Adrenal gland (tissue), 9 donors: ENCODE measurements at regions not wholly inside any gene's neighbourhood (a gene's known extent, or its start where the extent isn't known, plus 50 kb on each side); places are given as distances from the start of the nearest gene placed in this dataset.

Experiments used
- DNase-seq, 7 donors: peaks; one replicate each; pipeline ENCODE4 v3.0.0-alpha.2; 2019 to 2020
- H3K27ac ChIP-seq, 5 donors: fragments of 200-600 bp; sonication (generic) in 4 of 5; 1 replicate in 3 of 5; 2 replicates in 2 of 5; pipeline versions ENCODE4 v1.5.1 to v1.8.0; 2016 to 2020; ENCODE audit warnings: mild to moderate bottlenecking in 1 of 5
- H3K27me3 ChIP-seq: fragments of 200-600 bp; 2 replicates; pipeline ENCODE4 v1.8.0; 2021
- H3K36me3 ChIP-seq, 2 donors: fragments of 200-600 bp; replicated peaks in 1 of 2; 1 replicate in 1 of 2; 2 replicates in 1 of 2; pipeline versions ENCODE4 v1.5.1 to v1.8.0; 2018 to 2022
- H3K4me1 ChIP-seq, 2 donors: fragments of 200-600 bp; replicated peaks in 1 of 2; 1 replicate in 1 of 2; 2 replicates in 1 of 2; pipeline versions ENCODE4 v1.5.1 to v1.8.0; 2018 to 2021
- H3K4me3 ChIP-seq, 4 donors: fragments of 200-600 bp; sonication (generic) in 3 of 4; one replicate each; pipeline ENCODE4 v1.5.1; 2016 to 2018
- H3K9me3 ChIP-seq, 3 donors: fragments of 200-600 bp; sonication (generic) in 1 of 3; replicated peaks in 1 of 3; 1 replicate in 2 of 3; 2 replicates in 1 of 3; pipeline versions ENCODE4 v1.5.1 to v1.8.0; 2016 to 2021
- POLR2A ChIP-seq, 2 donors: fragments of 450-650 bp; IDR thresholded peaks; one replicate each; pipeline ENCODE4 v1.6.1; 2017; ENCODE audit warnings: antibody characterized with exemption in 2 of 2, mild to moderate bottlenecking in 2 of 2, moderate library complexity in 1 of 2
- WGBS, 4 donors: extraction: QIAGEN DNeasy Blood & Tissue Kit in 2 of 4; methylation state at CpG; one replicate each; pipeline versions ENCODE4 v1.1.5 to v1.1.7; 2013 to 2017; 5-methylcytosine and 5-hydroxymethylcytosine counted together
- intact Hi-C, 2 donors: fragments of 100-400 bp; cut with DNase I; formaldehyde crosslinking; loops; one replicate each; pipeline versions ENCODE4 v1.14.1 to v1.15.0; 2022 to 2023
- small RNA-seq, 2 donors: library from RNA; depleted of rRNA; stranded (forward); fragments of <200 nt; gene quantifications; one replicate each; pipeline ENCODE3, GENCODE V24; 2016
- TF ChIP-seq, protein P1 (sequence below), 6 experiments: fragments of 450-650 bp in 4 of 6; fragments of 200-600 bp in 2 of 6; sonication (generic) in 1 of 6; IDR thresholded peaks; 1 replicate in 5 of 6; 2 replicates in 1 of 6; pipeline versions ENCODE4 v1.5.1 to v1.8.0; 2016 to 2021; ENCODE audit warnings: antibody characterized with exemption in 6 of 6, mild to moderate bottlenecking in 2 of 6, moderate library complexity in 1 of 6
- donor health status: healthy with polysubstance abuse.
- donor health status: Bipolar disorder and iron deficiency.
- donor health status: DM: yes; HTN: yes; CAD: no.
- donor health status: DM: no; HTN: no; CAD: no.
- donor health status: DM: no; HTN: no; CAD: no.

DNA sequence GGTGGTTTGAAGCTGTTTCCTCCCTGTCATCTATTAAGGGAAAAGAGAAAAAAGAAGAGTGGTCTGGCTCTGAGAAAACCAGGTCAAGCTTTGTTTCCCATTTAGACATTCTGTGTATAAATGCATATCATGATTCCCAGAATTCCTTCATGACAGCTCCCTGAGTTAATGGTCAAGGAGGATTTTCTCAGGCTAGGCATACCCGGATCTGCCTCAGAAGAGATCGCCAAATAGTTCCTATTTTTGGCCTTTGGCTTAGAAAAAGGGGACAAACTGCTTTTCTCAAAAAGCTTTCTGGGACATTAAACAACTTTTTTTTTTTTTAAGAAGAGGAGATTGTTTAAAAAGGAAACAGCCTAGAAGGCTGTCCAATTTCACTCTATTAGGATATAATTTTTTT lies 53.5 kb upstream of the PIP4K2A start:
- Histone ChIP-seq H3K9me3 (no peaks in the 10 kb centered on the region), H3K4me1 (peaks cover 0 to 30% of the 10 kb centered on the region in 2 donors), H3K27ac (peak overlapping the region in 1 of 5 donors; percentile 25), H3K27me3 (no peaks in the 10 kb centered on the region), H3K4me3 (no peak overlapping the region), H3K36me3 (no peaks in the 10 kb centered on the region)
- intact Hi-C loops: no loop called here
- TF ChIP-seq, protein P1, sequence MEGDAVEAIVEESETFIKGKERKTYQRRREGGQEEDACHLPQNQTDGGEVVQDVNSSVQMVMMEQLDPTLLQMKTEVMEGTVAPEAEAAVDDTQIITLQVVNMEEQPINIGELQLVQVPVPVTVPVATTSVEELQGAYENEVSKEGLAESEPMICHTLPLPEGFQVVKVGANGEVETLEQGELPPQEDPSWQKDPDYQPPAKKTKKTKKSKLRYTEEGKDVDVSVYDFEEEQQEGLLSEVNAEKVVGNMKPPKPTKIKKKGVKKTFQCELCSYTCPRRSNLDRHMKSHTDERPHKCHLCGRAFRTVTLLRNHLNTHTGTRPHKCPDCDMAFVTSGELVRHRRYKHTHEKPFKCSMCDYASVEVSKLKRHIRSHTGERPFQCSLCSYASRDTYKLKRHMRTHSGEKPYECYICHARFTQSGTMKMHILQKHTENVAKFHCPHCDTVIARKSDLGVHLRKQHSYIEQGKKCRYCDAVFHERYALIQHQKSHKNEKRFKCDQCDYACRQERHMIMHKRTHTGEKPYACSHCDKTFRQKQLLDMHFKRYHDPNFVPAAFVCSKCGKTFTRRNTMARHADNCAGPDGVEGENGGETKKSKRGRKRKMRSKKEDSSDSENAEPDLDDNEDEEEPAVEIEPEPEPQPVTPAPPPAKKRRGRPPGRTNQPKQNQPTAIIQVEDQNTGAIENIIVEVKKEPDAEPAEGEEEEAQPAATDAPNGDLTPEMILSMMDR (IDR thresholded peaks at IDR 0.05): no peak
- TF ChIP-seq POLR2A (IDR thresholded peaks at IDR 0.05): no peak
- DNase-seq: no peak
- 44 to 66% (median 58%) methylated on average over 2 of the region's 2 CpGs for WGBS, 4 donors

DNA sequence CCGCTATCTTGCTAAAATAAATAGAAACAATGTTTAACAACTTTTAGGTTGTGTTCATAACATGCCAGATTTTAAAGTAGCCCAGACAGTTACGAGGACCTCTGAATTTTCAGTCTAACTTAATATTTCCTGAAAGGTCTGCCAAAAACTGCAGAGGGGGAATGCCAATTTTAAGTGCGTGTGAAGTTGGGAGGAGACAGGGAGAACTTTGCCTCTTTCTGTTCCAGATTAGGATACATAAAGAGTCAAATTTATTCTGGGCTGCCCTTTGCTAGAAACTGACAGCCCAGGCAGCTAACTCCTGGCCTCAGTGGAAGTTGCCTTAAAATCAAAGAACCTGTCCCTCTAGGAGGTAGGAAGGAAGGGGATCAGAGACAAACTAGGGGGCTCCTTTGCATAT lies 52.3 kb upstream of the PIP4K2A start:
- Histone ChIP-seq H3K36me3 (no peaks in the 10 kb centered on the region), H3K4me3 (no peak overlapping the region), H3K4me1 (peaks cover 0 to 30% of the 10 kb centered on the region in 2 donors), H3K27ac (peak overlapping the region in 2 of 5 donors; percentile 5 to 25), H3K9me3 (no peaks in the 10 kb centered on the region), H3K27me3 (no peaks in the 10 kb centered on the region)
- TF ChIP-seq POLR2A (IDR thresholded peaks at IDR 0.05): no peak
- TF ChIP-seq, protein P1 (IDR thresholded peaks at IDR 0.05): no peak
- DNase-seq: no peak
- 57 to 65% (median 61%) methylated on average over 3 of the region's 3 CpGs for WGBS, 4 donors
- intact Hi-C loops: no loop called here

DNA sequence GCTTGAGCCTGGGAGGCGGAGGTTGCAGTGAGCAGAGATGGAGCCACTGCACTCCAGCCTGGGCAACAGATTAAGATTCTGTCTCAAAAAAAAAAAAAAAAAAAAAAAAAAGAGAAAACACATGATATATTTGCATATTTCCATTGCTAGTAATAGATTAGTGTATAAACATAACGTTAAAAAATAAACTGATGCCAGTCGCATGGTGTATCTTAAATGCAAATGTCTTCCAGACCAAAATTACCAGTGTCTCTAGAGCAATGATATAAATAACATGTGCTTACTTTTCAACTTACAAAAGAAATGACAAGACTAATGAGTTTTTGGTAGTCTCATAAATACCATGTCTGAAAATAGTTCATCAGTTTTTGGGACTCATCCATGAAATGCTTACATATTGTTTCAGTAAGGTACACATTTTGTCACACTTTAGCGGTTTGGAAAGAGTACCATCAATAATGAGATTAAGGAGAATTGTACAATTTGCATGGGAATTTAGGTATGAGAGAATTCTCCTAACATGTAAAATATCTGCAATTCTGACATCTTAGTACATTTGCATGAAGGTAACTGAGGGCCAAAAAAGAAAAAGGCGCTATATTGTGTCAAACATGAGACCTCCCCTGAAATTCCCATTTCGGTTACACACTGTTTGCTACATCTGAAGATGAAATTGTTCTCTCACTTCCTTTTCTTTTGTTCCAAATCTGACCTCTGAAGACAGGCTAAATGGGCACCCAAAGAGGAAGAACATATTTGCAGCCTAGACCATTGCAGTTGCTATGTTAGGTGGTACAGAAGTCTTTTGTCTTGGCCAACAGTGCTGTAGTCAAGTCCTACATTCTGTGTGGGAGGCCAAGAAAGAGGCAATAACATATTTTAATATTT lies 51.5 kb upstream of the PIP4K2A start:
- TF ChIP-seq POLR2A (IDR thresholded peaks at IDR 0.05): no peak
- TF ChIP-seq, protein P1 (IDR thresholded peaks at IDR 0.05): no peak
- H3K9me3 ChIP-seq: no peaks in the 10 kb centered on the region
- no peak overlapping the region for H3K27ac ChIP-seq
- no peaks in the 10 kb centered on the region for H3K36me3 ChIP-seq
- H3K4me1 ChIP-seq: peaks cover 0 to 30% of the 10 kb centered on the region in 2 donors
- WGBS, 4 donors: 83 to 89% (median 85%) methylated on average over 6 of the region's 6 CpGs
- no peaks in the 10 kb centered on the region for H3K27me3 ChIP-seq
- DNase-seq: no peak
- H3K4me3 ChIP-seq: no peak overlapping the region
- intact Hi-C loops: no loop called here

DNA sequence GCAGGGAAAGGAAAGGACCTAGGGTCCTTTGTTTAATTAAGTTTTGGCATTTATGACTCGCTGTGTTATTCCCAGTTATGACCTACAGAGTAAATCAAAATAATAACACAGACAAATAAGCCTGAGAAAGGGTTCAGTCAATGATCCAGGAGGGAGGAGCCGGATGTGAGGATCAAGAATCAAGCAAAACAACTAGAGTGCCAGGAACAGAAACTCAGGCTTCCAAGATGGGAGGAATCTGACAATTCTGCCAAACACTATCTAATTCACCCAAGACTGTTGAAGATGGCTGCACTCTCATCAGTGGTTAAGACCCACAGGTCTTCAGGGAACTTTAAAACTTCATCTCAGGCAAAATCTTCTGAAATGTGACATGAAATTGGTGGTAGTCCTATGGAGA lies 50.3 kb upstream of the PIP4K2A start:
- TF ChIP-seq, protein P1 (IDR thresholded peaks at IDR 0.05): no peak
- no peak for TF ChIP-seq POLR2A (IDR thresholded peaks at IDR 0.05)
- H3K27me3 ChIP-seq: no peaks in the 10 kb centered on the region
- no peak for DNase-seq
- H3K4me1 ChIP-seq: peaks cover 0 to 30% of the 10 kb centered on the region in 2 donors
- no peaks in the 10 kb centered on the region for H3K36me3 ChIP-seq
- H3K4me3 ChIP-seq: no peak overlapping the region
- intact Hi-C loops: no loop called here
- 51 to 85% (median 70%) methylated on average over 2 of the region's 2 CpGs for WGBS, 4 donors
- H3K27ac ChIP-seq: peak overlapping the region in 1 of 5 donors; percentile 37
- no peaks in the 10 kb centered on the region for H3K9me3 ChIP-seq

Small RNAs in the stretch of these regions (small RNA-seq; reads per million reads assigned to genes)
- 0 reads per million in 2 donors for gene RNU6-413P
